IMR-90 (cell line): ENCODE measurements at regions not wholly inside any gene's neighbourhood (a gene's known extent, or its start where the extent isn't known, plus 50 kb on each side); places are given as distances from the start of the nearest gene placed in this dataset.
A peak's percentile ranks its signal among the peaks of the same experiment; 100 is the strongest.

Source experiments
- ATAC-seq: fragments of 200-7000 bp; cut with Tn5 transposase; 2 replicates; pipeline ENCODE4 v1.9.1; 2020; ENCODE audit warnings: low read depth, mild to moderate bottlenecking, moderate library complexity
- BruUV-seq: library from RNA; stranded (reverse); fragments of 400-500 nt; replicated peaks from 2 replicates; lab custom pipeline; 2021; lab: Mats Ljungman, UMichigan
- CTCF ChIA-PET: fragments of 300-600 bp; formaldehyde crosslinking; extraction: SDS; loops from one replicate; lab custom pipeline; 2021; ENCODE audit warnings: antibody characterized with exemption; lab: Yijun Ruan, JAX
- POLR2A ChIA-PET: fragments of 300-600 bp; sonication (Branson Sonifier 250); formaldehyde crosslinking; loops from one replicate; lab custom pipeline; 2022; ENCODE audit warnings: antibody characterized with exemption; ENCODE audit not compliant: unreplicated experiment; lab: Charles Lee
- DNase-seq: peaks from one replicate; pipeline ENCODE4 v3.0.0; 2013
- H2AFZ ChIP-seq: replicated peaks from 2 replicates; pipeline ENCODE3; 2013; ENCODE audit warnings: low read length, mild to moderate bottlenecking; ENCODE audit not compliant: poor library complexity
- H2AK5ac ChIP-seq: 2 replicates; pipeline ENCODE4 v1.6.1; 2013; ENCODE audit warnings: low read depth, low read length, inconsistent platforms
- H2AK9ac ChIP-seq: replicated peaks from 2 replicates; pipeline ENCODE3; 2013; ENCODE audit warnings: mild to moderate bottlenecking, low read depth, low read length, moderate library complexity; ENCODE audit not compliant: poor library complexity
- H2BK120ac ChIP-seq: 2 replicates; pipeline ENCODE4 v1.6.1; 2013; ENCODE audit warnings: low read depth, low read length, inconsistent platforms
- H2BK15ac ChIP-seq: 3 replicates; pipeline ENCODE4 v1.6.1; 2013; ENCODE audit warnings: low read depth, low read length, inconsistent platforms
- H2BK20ac ChIP-seq: 2 replicates; pipeline ENCODE4 v1.6.1; 2013; ENCODE audit warnings: low read depth, mild to moderate bottlenecking, inconsistent platforms, low read length, moderate library complexity
- H2BK5ac ChIP-seq: 2 replicates; pipeline ENCODE4 v1.6.1; 2013; ENCODE audit warnings: mild to moderate bottlenecking, low read depth, low read length, inconsistent platforms; ENCODE audit not compliant: poor library complexity, severe bottlenecking
- H3K14ac ChIP-seq: replicated peaks from 2 replicates; pipeline ENCODE4 v1.6.1; 2013; ENCODE audit warnings: low read depth, low read length, inconsistent platforms
- H3K18ac ChIP-seq: 2 replicates; pipeline ENCODE4 v1.6.1; 2013; ENCODE audit warnings: low read depth, low read length, control low read depth
- H3K23ac ChIP-seq: 2 replicates; pipeline ENCODE4 v1.6.1; 2013; ENCODE audit warnings: low read depth, low read length, inconsistent platforms
- H3K27ac ChIP-seq: 2 replicates; pipeline ENCODE4 v1.5.1; 2013; ENCODE audit warnings: mild to moderate bottlenecking, control low read depth, low read length; ENCODE audit not compliant: insufficient read depth
- H3K27me3 ChIP-seq: 2 replicates; pipeline ENCODE4 v1.6.1; 2013; ENCODE audit warnings: low read length; ENCODE audit not compliant: control insufficient read depth, insufficient read depth
- H3K36me3 ChIP-seq: 2 replicates; pipeline ENCODE4 v1.6.1; 2013; ENCODE audit warnings: low read length, mixed read lengths; ENCODE audit not compliant: control insufficient read depth, insufficient read depth
- H3K4ac ChIP-seq: 2 replicates; pipeline ENCODE4 v1.6.1; 2013; ENCODE audit warnings: low read depth, low read length, inconsistent platforms
- H3K4me1 ChIP-seq: 2 replicates; pipeline ENCODE4 v1.6.1; 2013; ENCODE audit warnings: low read length, mixed read lengths; ENCODE audit not compliant: control insufficient read depth, insufficient read depth
- H3K4me2 ChIP-seq: 2 replicates; pipeline ENCODE4 v1.6.1; 2013; ENCODE audit warnings: low read depth, mild to moderate bottlenecking, control low read depth, low read length, moderate library complexity
- H3K4me3 ChIP-seq: 2 replicates; pipeline ENCODE4 v1.5.1; 2013; ENCODE audit warnings: low read depth, mild to moderate bottlenecking, control low read depth, low read length, moderate library complexity; ENCODE audit not compliant: insufficient read depth
- H3K56ac ChIP-seq: 2 replicates; pipeline ENCODE4 v1.6.1; 2013; ENCODE audit warnings: low read length, inconsistent platforms; ENCODE audit not compliant: insufficient read depth; ENCODE audit errors: extremely low read depth
- H3K79me1 ChIP-seq, 2 experiments: 2 replicates each; pipeline ENCODE4 v1.6.1; 2013; ENCODE audit warnings: low read length in 2 of 2, inconsistent platforms in 1 of 2, low read depth in 1 of 2
- H3K9ac ChIP-seq: 2 replicates; pipeline ENCODE4 v1.6.1; 2013; ENCODE audit warnings: low read depth, low read length, control low read depth
- H3K9me1 ChIP-seq: 2 replicates; pipeline ENCODE4 v1.6.1; 2013; ENCODE audit warnings: low read length, inconsistent platforms; ENCODE audit not compliant: insufficient read depth
- H3K9me3 ChIP-seq: 2 replicates; pipeline ENCODE4 v1.6.1; 2013; ENCODE audit warnings: low read length; ENCODE audit not compliant: control insufficient read depth, insufficient read depth
- H4K20me1 ChIP-seq: 2 replicates; pipeline ENCODE4 v1.6.1; 2013; ENCODE audit warnings: low read length, inconsistent platforms; ENCODE audit not compliant: insufficient read depth
- H4K5ac ChIP-seq: 2 replicates; pipeline ENCODE4 v1.6.1; 2013; ENCODE audit warnings: mild to moderate bottlenecking, low read depth, low read length, control low read depth
- H4K8ac ChIP-seq, 2 experiments: 2 replicates each; pipeline ENCODE4 v1.6.1; 2013; ENCODE audit warnings: low read depth in 2 of 2, low read length in 2 of 2, control low read depth in 1 of 2, inconsistent platforms in 1 of 2
- H4K91ac ChIP-seq: 2 replicates; pipeline ENCODE4 v1.6.1; 2013; ENCODE audit warnings: low read depth, low read length, inconsistent platforms; ENCODE audit not compliant: insufficient read depth
- BHLHE40 ChIP-seq: fragments of 150-350 bp; IDR thresholded peaks from 2 replicates; pipeline ENCODE4 v1.6.1; 2016; ENCODE audit warnings: mild to moderate bottlenecking, low read depth, low read length
- CHD1 ChIP-seq: IDR thresholded peaks from 2 replicates; pipeline ENCODE4 v1.6.1; 2012; ENCODE audit warnings: low read depth, low read length, improper control_type of control experiment
- FOS ChIP-seq: fragments of 150-350 bp; IDR thresholded peaks from 2 replicates; pipeline ENCODE4 v1.6.1; 2016; ENCODE audit warnings: low read depth, low read length
- MAZ ChIP-seq: IDR thresholded peaks from 2 replicates; pipeline ENCODE4 v1.6.1; 2012; ENCODE audit warnings: low read depth, mild to moderate bottlenecking, low read length, improper control_type of control experiment, moderate library complexity, borderline replicate concordance
- MXI1 ChIP-seq: IDR thresholded peaks from 2 replicates; pipeline ENCODE4 v1.6.1; 2012; ENCODE audit warnings: low read depth, mild to moderate bottlenecking, low read length, moderate library complexity, borderline replicate concordance
- NFE2L2 ChIP-seq: fragments of 150-350 bp; IDR thresholded peaks from 2 replicates; pipeline ENCODE4 v1.6.1; 2016; ENCODE audit warnings: low read depth, mild to moderate bottlenecking, low read length
- POLR2A ChIP-seq: IDR thresholded peaks from 2 replicates; pipeline ENCODE4 v1.6.1; 2012; ENCODE audit warnings: mild to moderate bottlenecking, low read depth, low read length
- RAD21 ChIP-seq: IDR thresholded peaks from 2 replicates; pipeline ENCODE4 v1.6.1; 2012; ENCODE audit warnings: low read length, improper control_type of control experiment
- RCOR1 ChIP-seq: IDR thresholded peaks from 2 replicates; pipeline ENCODE4 v1.6.1; 2012; ENCODE audit warnings: mild to moderate bottlenecking, low read length, improper control_type of control experiment; ENCODE audit not compliant: insufficient replicate concordance
- RFX5 ChIP-seq: IDR thresholded peaks from 2 replicates; pipeline ENCODE4 v1.8.0; 2012; ENCODE audit warnings: low read depth, mild to moderate bottlenecking, low read length, moderate library complexity
- USF2 ChIP-seq: fragments of 150-350 bp; IDR thresholded peaks from 2 replicates; pipeline ENCODE4 v1.6.1; 2017; ENCODE audit warnings: mild to moderate bottlenecking, antibody characterized with exemption, low read length, low read depth
- WGBS, 2 experiments: methylation state at CpG; one replicate each; pipeline versions ENCODE4 v1.1.5 to v1.1.7; 2013; ENCODE audit warnings: missing lambda C conversion rate in 2 of 2; ENCODE audit not compliant: insufficient read length in 1 of 2; ENCODE audit errors: extremely low coverage in 2 of 2; 5-methylcytosine and 5-hydroxymethylcytosine counted together
- dilution Hi-C: fragments of 300-500 bp; cut with HindIII; formaldehyde crosslinking; loops from one replicate; pipeline ENCODE4 v1.14.3; 2018; ENCODE audit warnings: low sequenced_read_pairs; ENCODE audit not compliant: unreplicated experiment
- in situ Hi-C: fragments of 300-500 bp; cut with MboI; formaldehyde crosslinking; loops from 3 replicates; pipeline ENCODE4 v1.14.3; 2019; ENCODE audit warnings: low sequenced_read_pairs, inconsistent platforms, mixed read lengths
- intact Hi-C: fragments of 100-400 bp; cut with micrococcal nuclease; formaldehyde crosslinking; loops from 2 replicates; pipeline ENCODE4 v1.10.0; 2022
- TF ChIP-seq, protein P1 (sequence below): fragments of 150-350 bp; IDR thresholded peaks from 2 replicates; pipeline ENCODE4 v1.6.1; 2016; ENCODE audit warnings: low read depth, mild to moderate bottlenecking, low read length, moderate library complexity, borderline replicate concordance
- TF ChIP-seq, protein P2 (sequence below): conservative IDR thresholded peaks from 2 replicates; pipeline ENCODE4 v1.5.1; 2012; ENCODE audit warnings: mild to moderate bottlenecking, low read depth, low read length, improper control_type of control experiment

- no TSS peak for BruUV-seq
- Histone ChIP-seq H3K79me1 (no peaks in the 10 kb centered on the region), H3K4me1 (peaks cover 11% of the 10 kb centered on the region), H3K4me3 (no peak overlapping the region), H2AK9ac (peak overlapping the region; percentile 30), H2BK15ac (0 out of 3 replicates have a peak overlapping the region, but pooled peaks have one; percentile 12), H4K5ac (peak overlapping the region; percentile 36; the same call in 1 of the 2 replicates), H2BK120ac (peak overlapping the region; percentile 71; the same call in 1 of the 2 replicates), H3K9me1 (peaks cover 9% of the 10 kb centered on the region), H4K20me1 (no peaks in the 10 kb centered on the region), H3K56ac (no peak overlapping the region), H4K8ac (peak overlapping the region; percentile 51 to 72; a peak in 3 of 4 replicates), H3K4ac (peak overlapping the region; percentile 31; the same call in 1 of the 2 replicates), H3K9me3 (no peaks in the 10 kb centered on the region), H2AK5ac (peak overlapping the region; percentile 43; the same call in 1 of the 2 replicates), H2BK20ac (peak overlapping the region; percentile 59; the same call in 1 of the 2 replicates), H3K18ac (peak overlapping the region; percentile 4; the same call in 1 of the 2 replicates), H3K23ac (peak overlapping the region; percentile 41), H2BK5ac (no peak overlapping the region), H3K27me3 (no peaks in the 10 kb centered on the region), H3K9ac (no peak overlapping the region), H3K36me3 (no peaks in the 10 kb centered on the region), H3K27ac (no peak overlapping the region), H2AFZ (peak overlapping the region; percentile 81), H3K14ac (peak overlapping the region; percentile 22; the same call in 1 of the 2 replicates), H3K4me2 (peak overlapping the region; percentile 37; the same call in 1 of the 2 replicates), H4K91ac (peak overlapping the region; percentile 5; the same call in 1 of the 2 replicates)
- in situ Hi-C loops = no loop called here
- DNase-seq (no peak), ATAC-seq (no peak)
- intact Hi-C loops = no loop called here
- ChIA-PET CTCF (no interaction called here), POLR2A (no interaction called here)
- WGBS, 2 experiments = 20% methylated on average over 3 of the region's 28 CpGs; no CpG with 5 or more reads in 1 of the 2 experiments
- dilution Hi-C loops = no loop called here
- TF ChIP-seq NFE2L2 (no peak), USF2 (no peak), POLR2A (no peak), CHD1 (no peak), RCOR1 (no peak), RFX5 (no peak), RAD21 (no peak), MXI1 (no peak), MAZ (no peak), FOS (no peak), BHLHE40 (no peak)
- TF ChIP-seq, protein P1, sequence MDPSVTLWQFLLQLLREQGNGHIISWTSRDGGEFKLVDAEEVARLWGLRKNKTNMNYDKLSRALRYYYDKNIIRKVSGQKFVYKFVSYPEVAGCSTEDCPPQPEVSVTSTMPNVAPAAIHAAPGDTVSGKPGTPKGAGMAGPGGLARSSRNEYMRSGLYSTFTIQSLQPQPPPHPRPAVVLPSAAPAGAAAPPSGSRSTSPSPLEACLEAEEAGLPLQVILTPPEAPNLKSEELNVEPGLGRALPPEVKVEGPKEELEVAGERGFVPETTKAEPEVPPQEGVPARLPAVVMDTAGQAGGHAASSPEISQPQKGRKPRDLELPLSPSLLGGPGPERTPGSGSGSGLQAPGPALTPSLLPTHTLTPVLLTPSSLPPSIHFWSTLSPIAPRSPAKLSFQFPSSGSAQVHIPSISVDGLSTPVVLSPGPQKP = no peak
- TF ChIP-seq, protein P2, sequence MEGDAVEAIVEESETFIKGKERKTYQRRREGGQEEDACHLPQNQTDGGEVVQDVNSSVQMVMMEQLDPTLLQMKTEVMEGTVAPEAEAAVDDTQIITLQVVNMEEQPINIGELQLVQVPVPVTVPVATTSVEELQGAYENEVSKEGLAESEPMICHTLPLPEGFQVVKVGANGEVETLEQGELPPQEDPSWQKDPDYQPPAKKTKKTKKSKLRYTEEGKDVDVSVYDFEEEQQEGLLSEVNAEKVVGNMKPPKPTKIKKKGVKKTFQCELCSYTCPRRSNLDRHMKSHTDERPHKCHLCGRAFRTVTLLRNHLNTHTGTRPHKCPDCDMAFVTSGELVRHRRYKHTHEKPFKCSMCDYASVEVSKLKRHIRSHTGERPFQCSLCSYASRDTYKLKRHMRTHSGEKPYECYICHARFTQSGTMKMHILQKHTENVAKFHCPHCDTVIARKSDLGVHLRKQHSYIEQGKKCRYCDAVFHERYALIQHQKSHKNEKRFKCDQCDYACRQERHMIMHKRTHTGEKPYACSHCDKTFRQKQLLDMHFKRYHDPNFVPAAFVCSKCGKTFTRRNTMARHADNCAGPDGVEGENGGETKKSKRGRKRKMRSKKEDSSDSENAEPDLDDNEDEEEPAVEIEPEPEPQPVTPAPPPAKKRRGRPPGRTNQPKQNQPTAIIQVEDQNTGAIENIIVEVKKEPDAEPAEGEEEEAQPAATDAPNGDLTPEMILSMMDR = no peak
Observed at GRCh38 chr19:13623716-13624710, 117.7 kb upstream of the CACNA1A start.
